ENCODE measurements at regions not wholly inside any gene's neighbourhood (a gene's known extent, or its start where the extent isn't known, plus 50 kb on each side); places are given as distances from the start of the nearest gene placed in this dataset.
"Not testable (repeated sequence)": the region's sequence is repeated elsewhere in the genome, so short reads cannot be mapped to it uniquely, and the experiment has no call there.

DNA sequence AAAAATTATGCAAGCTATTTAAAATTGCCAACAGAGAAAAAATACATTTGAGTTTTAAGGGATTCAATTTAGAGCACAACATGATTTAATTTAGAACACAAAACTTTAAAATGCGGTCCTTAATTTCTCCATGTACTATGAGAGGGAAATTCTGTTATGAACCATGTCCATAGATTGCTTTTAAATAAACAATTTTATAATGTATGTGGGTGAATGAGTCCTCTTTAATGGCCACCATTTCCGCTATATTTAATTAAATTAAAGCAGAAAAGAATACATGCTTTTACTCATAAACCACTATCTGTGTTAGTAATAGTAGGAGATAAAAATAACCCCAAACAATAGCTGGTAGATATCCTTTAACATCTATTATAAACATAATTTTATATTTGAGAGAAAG is 914.6 kb downstream of the LTN1 start:
- Mint-ChIP-seq H3K4me3 (no peak overlapping the region), H3K27ac (no peak overlapping the region), H3K4me1 (no peaks in the 10 kb centered on the region), H3K27me3 (no peaks in the 10 kb centered on the region), H3K36me3 (no peaks in the 10 kb centered on the region), H3K9me3 (no peaks in the 10 kb centered on the region)
- POLR2A ChIA-PET, result no interaction called here
- ATAC-seq (ENCODE audit: low read depth) (no peak), DNase-seq (no peak)

DNA sequence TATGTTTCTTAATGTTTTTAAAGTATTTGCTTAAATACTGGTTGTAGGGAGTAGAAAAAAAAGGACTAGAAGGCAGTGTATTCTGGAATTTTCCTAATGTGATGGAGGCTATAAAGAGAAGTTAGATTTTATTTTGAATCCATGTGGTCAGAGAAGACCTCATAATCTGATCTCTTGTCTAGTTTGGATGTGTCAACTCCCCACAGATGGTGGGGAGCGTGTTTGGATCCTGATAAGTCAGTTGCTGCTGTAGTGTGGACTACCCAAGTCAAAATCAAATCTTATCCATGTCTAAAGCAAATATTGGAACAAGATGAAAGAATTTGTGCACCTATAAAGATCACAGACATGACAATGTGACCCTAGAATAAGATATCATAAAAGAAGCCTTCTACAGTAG is 918.0 kb downstream of the LTN1 start:
- DNase-seq (no peak), ATAC-seq (ENCODE audit: low read depth) (no peak)
- H3K36me3 Mint-ChIP-seq, result no peaks in the 10 kb centered on the region
- no peaks in the 10 kb centered on the region for H3K4me1 Mint-ChIP-seq
- no peak overlapping the region for H3K27ac Mint-ChIP-seq
- H3K9me3 Mint-ChIP-seq, result no peaks in the 10 kb centered on the region
- H3K4me3 Mint-ChIP-seq, result no peak overlapping the region
- H3K27me3 Mint-ChIP-seq, result no peaks in the 10 kb centered on the region
- POLR2A ChIA-PET, result no interaction called here

DNA sequence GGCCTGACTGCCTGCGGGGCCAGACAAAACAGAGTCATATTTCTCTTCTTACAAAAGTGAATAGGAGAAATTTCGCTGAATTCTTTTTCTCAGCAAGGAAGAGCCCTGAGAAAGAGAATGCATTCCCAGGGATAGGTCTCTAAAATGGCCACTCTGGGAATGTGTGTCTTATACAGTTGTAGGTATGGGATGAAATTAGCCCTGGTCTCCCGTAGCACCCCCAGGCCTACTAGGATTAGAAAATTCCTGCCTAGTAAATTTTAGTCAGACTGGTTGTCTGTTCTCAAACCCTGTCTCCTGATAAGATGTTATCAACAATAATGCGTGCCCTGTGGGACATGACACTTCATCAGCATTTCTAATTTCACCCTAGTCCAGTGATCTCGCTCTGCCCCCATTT is 920.1 kb downstream of the LTN1 start:
- Mint-ChIP-seq H3K4me3 (no peak overlapping the region), H3K27ac (no peak overlapping the region), H3K4me1 (no peaks in the 10 kb centered on the region), H3K9me3 (no peaks in the 10 kb centered on the region), H3K36me3 (no peaks in the 10 kb centered on the region), H3K27me3 (no peaks in the 10 kb centered on the region)
- POLR2A ChIA-PET, result no interaction called here
- DNase-seq (no peak), ATAC-seq (ENCODE audit: low read depth) (no peak)

DNA sequence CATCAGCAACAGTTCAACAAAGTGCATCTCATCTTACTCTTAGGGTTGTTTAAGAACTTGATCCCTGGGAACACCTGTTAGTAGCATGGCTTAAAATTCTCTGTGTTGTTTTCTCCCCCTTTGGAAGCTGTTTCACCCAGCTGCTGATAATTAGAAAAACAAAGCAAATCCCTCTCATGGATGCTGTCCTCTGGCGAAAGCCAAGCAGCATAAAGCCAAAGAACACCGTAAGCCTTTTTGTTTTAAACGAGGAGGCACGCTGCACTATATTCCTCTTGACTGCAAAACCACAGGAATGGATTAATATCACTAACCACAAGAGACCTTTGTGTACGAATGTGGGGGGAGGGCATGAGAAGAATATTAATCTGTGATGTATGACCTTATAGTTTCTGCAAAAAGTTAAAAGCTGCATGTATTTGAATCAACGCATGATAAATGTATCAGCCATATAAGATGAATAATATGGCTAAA is 923.2 kb downstream of the LTN1 start:
- peaks cover 3% of the 10 kb centered on the region for H3K4me1 Mint-ChIP-seq
- POLR2A ChIA-PET, result no interaction called here

DNA sequence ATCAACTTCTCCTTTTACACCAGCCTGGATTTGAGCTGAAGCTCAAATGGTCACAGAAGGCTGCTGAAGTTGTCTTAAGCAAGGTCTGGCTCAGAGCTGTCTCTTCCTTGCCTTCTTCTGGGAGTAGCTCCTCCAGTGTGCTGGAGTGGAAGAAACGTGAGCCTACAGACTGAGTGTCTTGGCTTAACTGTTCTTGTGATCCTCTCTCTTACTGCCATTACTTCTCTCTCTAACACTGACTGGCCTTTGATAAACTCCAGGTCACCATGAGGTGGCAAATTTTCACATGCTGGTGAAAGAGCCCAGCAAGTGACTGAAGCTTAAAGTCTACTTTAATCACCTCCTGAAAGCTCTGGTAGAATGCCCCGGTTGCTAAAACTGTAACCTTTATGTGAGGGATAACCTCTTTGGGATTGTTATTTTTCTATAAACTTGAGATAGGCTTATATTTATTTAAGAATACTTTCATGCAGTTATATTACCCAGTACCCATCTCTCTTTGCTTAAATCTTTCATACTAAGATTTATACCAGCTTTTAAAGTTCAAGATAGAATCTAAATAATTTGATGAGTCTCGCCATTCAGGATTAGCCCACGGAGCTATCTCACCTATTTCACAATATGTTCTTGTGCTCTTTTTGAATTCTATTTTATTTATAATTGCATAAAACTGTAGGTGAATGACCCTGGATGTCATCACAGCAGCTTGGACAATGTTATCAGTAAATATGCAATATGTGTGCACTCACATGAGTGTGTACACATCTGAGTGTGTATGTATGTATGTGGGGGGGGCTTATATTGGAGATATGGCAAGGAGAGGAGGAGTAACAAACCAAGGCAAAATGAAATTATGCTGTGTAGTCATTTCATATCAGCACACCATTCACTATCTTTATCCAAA is 924.0 kb downstream of the LTN1 start:
- no peak overlapping the region for H3K27ac Mint-ChIP-seq
- ATAC-seq (ENCODE audit: low read depth) (no peak), DNase-seq (no peak)
- POLR2A ChIA-PET, result no interaction called here
- H3K4me3 Mint-ChIP-seq, result no peak overlapping the region
- H3K9me3 Mint-ChIP-seq, result no peaks in the 10 kb centered on the region
- no peaks in the 10 kb centered on the region for H3K36me3 Mint-ChIP-seq
- H3K27me3 Mint-ChIP-seq, result peaks cover 4% of the 10 kb centered on the region
- H3K4me1 Mint-ChIP-seq, result peaks cover 3% of the 10 kb centered on the region

More for the DNA sequence above, 923.2 kb downstream of the LTN1 start:
- no peaks in the 10 kb centered on the region for H3K36me3 Mint-ChIP-seq
- H3K27me3 Mint-ChIP-seq, result peaks cover 4% of the 10 kb centered on the region
- H3K4me3 Mint-ChIP-seq, result no peak overlapping the region
- no peaks in the 10 kb centered on the region for H3K9me3 Mint-ChIP-seq
- H3K27ac Mint-ChIP-seq, result no peak overlapping the region
- no peak for ATAC-seq (ENCODE audit: low read depth)
- no peak for DNase-seq

DNA sequence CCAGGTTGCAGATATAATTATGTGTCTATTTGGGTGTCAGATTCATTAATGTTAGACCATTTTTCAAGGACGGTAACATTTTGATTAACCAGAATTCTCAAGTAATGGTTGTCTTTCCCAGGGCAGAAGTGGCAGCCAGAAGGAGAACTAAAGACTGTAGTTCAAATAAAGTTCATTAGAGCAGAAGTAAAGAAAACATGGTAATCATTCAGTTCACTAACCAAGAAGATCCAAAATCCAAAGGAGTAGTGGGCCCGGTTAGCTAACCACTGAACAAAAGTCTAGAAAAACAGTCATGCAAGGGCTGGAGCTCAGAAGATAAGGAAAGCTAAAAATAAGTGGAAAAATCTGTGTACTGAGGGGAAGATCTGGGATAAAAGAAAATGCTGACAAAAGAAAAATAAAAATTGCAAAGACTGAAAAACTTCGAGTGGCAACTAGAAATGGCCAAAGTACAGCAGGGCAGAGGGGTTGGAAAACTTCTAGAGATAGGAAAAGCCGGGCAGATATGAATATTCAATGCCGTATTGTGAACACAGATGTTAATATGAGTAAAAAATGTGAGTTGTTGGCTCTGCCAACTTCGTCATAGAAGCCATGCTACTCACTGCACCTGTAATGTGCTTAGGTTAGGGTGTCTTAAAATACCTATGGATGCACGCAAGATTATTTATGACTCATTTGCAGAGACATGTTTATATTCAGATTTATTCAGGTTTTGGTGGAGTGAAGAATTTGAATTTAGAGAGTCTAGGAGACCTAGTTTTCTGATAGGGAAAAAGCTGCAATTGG is 925.9 kb downstream of the LTN1 start:
- no peak for DNase-seq
- peaks cover 3% of the 10 kb centered on the region for H3K4me1 Mint-ChIP-seq
- no peaks in the 10 kb centered on the region for H3K9me3 Mint-ChIP-seq
- no peaks in the 10 kb centered on the region for H3K36me3 Mint-ChIP-seq
- H3K27ac Mint-ChIP-seq, result no peak overlapping the region
- ATAC-seq (ENCODE audit: low read depth), result no peak
- POLR2A ChIA-PET, result no interaction called here
- H3K4me3 Mint-ChIP-seq, result no peak overlapping the region
- peaks cover 4% of the 10 kb centered on the region for H3K27me3 Mint-ChIP-seq

DNA sequence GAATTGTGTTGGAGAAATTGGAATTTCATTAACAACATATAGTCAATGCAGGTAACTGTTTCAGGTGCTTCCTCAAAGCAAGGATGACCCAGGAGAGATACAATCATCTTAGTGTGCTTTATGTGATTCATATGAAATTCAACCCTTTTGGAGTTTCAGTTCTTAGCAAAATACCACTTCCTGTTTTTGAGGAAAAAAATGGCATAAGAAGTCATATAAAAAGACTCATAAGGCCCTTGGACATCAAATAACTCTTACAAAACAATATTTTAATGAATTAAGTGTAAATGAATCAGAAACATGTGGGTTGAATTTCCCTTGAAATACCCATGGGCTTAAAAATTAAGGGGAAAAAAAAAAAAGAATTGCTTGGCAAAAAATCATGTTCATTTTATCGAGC is 926.6 kb downstream of the LTN1 start:
- Mint-ChIP-seq H3K9me3 (no peaks in the 10 kb centered on the region), H3K27ac (no peak overlapping the region), H3K4me3 (no peak overlapping the region), H3K27me3 (peaks cover 4% of the 10 kb centered on the region), H3K36me3 (no peaks in the 10 kb centered on the region), H3K4me1 (peaks cover 3% of the 10 kb centered on the region)
- ATAC-seq (ENCODE audit: low read depth) (no peak), DNase-seq (no peak)
- POLR2A ChIA-PET, result no interaction called here

DNA sequence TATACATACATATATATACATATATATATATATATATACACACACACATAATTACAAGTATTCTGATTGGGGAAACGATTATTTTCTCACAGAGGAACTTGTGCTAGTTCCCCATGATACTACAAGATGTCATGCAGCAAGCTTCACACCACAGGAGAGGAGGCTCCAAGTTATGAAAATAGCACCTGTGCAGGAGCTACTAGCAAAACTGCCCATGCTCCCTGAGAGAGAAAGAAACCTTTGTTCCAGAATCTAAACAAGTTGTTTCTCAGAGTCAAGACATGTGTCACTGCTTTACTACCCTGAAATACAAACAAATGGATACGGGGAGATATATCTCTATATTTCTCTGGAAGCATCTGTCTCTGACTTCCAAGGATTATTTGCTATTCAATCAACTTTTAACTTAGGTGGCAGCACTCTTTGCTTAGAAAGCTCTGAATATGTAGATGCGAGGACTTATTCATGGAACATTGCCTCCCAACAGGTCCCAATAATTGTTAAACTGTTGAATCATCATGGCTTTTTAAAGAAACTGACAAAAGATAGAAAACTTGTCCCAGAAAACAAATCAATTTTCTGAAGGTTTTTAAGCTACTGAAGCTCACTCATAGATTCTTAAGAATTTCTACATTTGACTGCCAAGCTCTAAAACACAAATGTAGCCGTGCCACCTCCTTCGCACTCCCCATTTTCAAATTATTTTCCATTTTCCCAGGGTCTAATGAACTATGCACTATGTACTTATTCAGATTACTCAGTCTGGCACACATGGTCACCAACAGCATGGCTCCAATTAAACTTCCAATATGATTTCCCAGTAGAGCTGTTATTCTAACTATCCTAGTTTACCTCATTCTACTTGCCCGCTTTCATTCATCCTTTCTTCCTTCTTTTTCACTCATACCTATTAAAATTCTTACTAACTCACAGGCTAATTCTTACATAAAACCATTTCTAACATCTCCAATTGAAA is 929.1 kb downstream of the LTN1 start:
- Mint-ChIP-seq H3K36me3 (no peaks in the 10 kb centered on the region), H3K4me1 (peaks cover 3% of the 10 kb centered on the region), H3K27ac (no peak overlapping the region), H3K4me3 (no peak overlapping the region), H3K9me3 (no peaks in the 10 kb centered on the region), H3K27me3 (peaks cover 4% of the 10 kb centered on the region)
- ATAC-seq (ENCODE audit: low read depth) (no peak), DNase-seq (no peak)
- POLR2A ChIA-PET, result no interaction called here

DNA sequence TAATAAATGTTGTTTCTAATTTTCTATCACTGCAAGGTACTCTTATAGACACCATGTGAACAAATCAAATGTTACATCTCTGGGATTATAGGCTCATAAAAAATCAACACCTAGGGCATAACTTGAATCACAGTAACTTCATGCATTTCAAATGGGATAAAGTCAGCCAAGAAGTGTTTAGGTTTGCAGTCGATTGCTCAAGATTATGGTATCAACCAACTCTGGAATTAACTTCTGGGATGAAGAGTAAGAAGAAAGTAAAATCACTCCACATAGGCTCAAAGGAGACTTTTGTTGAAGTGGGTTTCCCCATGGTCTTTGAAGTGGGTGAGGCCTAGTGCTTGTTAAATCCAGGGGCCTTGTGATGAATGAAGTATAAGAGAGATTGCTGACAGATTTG is 939.7 kb downstream of the LTN1 start:
- DNase-seq; H3K27me3 Mint-ChIP-seq; H3K4me1 Mint-ChIP-seq; H3K9me3 Mint-ChIP-seq; H3K36me3 Mint-ChIP-seq; POLR2A ChIA-PET; ATAC-seq (ENCODE audit: low read depth); H3K4me3 Mint-ChIP-seq; H3K27ac Mint-ChIP-seq: not testable (repeated sequence)

DNA sequence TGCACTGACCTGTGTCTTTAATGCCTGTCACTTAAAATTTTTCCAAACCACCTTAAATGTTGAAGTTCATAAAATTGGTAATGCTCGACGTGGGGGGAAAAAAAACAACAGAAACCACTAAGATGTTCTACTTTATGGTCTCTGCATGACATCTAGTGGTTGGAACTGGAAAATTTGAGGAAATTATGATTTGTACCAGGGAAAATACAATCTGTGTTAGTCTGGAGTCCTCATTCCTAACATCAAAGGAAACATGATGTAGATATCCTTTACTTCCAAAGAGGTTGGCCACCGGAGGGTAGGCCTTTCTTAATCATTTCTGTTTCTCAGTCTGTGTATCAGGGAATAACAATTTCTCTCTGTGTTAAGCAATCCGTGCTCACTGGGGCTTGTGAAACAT is 941.0 kb downstream of the LTN1 start:
- H3K27me3 Mint-ChIP-seq; DNase-seq; H3K4me1 Mint-ChIP-seq; POLR2A ChIA-PET; H3K36me3 Mint-ChIP-seq; H3K27ac Mint-ChIP-seq; H3K4me3 Mint-ChIP-seq; ATAC-seq (ENCODE audit: low read depth); H3K9me3 Mint-ChIP-seq: not testable (repeated sequence)

DNA sequence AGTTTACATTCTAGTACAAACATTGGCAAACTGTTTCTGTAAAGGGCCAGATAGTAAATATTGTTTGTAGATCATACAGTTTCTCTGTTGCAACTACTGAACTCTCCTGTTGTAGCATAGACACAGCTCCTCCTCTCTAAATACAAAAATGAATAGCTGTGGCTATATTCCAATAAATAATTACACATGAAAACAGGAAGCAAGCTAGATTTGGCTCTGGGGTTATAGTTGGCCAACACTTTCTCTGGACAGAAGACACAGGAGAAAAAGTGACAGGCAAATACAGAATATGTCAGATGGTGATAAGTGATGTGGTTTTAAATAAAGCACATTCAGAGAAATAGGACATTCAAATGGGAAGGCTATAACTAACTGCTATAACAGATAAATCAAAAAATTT is 957.0 kb downstream of the LTN1 start:
- ATAC-seq (ENCODE audit: low read depth); POLR2A ChIA-PET; H3K27me3 Mint-ChIP-seq; H3K36me3 Mint-ChIP-seq; H3K4me3 Mint-ChIP-seq; DNase-seq; H3K9me3 Mint-ChIP-seq; H3K27ac Mint-ChIP-seq; H3K4me1 Mint-ChIP-seq: not testable (repeated sequence)

DNA sequence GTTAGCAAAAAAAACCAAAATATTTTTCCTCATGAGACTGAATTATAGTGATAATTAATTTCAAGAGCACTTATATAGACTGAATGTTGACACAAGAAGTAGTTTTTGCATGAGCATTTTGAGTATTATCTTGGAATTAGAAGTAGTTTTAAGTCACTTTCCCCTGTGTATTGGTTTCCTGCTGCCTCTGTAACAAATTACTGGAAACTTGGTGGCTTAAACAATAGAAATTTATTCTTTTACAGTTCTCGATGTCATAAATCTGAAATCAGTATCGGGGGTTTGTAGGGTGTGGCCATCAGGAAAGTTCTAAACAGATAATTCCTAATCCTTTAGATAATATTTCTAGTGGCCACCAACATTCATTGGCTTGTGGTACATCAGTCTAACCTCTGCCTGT is 957.8 kb downstream of the LTN1 start:
- H3K27me3 Mint-ChIP-seq; POLR2A ChIA-PET; H3K36me3 Mint-ChIP-seq; DNase-seq; H3K4me3 Mint-ChIP-seq; H3K27ac Mint-ChIP-seq; H3K4me1 Mint-ChIP-seq; ATAC-seq (ENCODE audit: low read depth): not testable (repeated sequence)
- peaks cover 10% of the 10 kb centered on the region for H3K9me3 Mint-ChIP-seq

DNA sequence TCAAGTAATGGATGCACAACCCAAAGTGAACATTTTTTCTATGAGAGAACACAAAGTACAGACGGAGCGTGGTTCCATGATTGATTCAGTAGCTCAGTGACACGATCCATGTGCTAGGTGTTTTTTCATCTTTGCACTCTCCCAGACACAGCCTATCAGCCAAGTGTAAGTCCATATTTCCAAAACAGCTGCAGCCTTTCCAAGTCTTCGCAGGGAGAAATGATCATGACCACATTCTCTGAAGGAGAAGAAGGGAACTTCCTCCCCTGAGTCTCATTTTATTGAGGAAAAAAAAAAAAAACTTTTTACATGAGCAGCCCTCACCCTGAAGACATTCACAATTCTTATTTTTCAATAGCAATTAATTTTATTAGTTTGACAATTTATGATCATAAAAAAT is 958.3 kb downstream of the LTN1 start:
- H3K4me3 Mint-ChIP-seq; H3K27me3 Mint-ChIP-seq; H3K4me1 Mint-ChIP-seq; H3K36me3 Mint-ChIP-seq; DNase-seq; ATAC-seq (ENCODE audit: low read depth); H3K27ac Mint-ChIP-seq; POLR2A ChIA-PET: not testable (repeated sequence)
- H3K9me3 Mint-ChIP-seq, result peaks cover 12% of the 10 kb centered on the region
